ENCODE measurements at regions not wholly inside any gene's neighbourhood (a gene's known extent, or its start where the extent isn't known, plus 50 kb on each side); places are given as distances from the start of the nearest gene placed in this dataset.

DNA sequence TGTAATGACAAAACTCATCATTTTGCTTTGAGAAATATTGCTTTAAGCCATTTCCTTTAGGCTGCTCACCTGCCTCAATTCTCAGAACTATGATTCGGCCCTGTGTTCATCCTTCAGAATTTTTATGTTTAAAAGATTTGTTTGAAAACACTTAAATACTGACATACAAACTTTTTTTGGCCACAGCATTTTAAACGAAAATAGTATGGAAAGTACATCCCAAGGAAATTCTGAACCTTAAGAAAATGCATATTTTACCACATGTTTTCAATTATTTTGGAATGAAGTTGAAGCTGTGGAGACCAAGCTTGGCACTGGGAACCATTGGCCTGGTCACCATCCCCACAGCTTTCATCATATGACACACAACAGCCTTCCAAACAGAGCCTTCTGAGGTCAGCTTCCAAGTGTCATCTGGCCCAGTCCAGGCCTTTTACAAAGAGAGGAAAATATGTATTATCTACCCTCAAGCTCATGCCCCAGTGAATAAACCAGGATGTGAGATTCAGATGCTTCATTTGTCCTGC is 83.3 kb downstream of the SOD2 start:
- H3K4me1 ChIP-seq, result no peaks in the 10 kb centered on the region
- no peaks in the 10 kb centered on the region for H3K36me3 ChIP-seq (ENCODE audit: low read depth, missing control alignments)
- 75 to 76% methylated on average over 2 of the region's 2 CpGs for WGBS, 2 donors
- H3K9me3 ChIP-seq, result no peaks in the 10 kb centered on the region
- H3K4me3 ChIP-seq, result no peak overlapping the region
- DNase-seq, result no peak
- intact Hi-C loops (cut with DNase I; ENCODE audit: low total_unique reads), result no loop called here
- H3K27me3 ChIP-seq, result no peaks in the 10 kb centered on the region
- no peak overlapping the region for H3K27ac ChIP-seq
- TF ChIP-seq POLR2A (IDR thresholded peaks at IDR 0.05), result no peak
- TF ChIP-seq, protein P1, sequence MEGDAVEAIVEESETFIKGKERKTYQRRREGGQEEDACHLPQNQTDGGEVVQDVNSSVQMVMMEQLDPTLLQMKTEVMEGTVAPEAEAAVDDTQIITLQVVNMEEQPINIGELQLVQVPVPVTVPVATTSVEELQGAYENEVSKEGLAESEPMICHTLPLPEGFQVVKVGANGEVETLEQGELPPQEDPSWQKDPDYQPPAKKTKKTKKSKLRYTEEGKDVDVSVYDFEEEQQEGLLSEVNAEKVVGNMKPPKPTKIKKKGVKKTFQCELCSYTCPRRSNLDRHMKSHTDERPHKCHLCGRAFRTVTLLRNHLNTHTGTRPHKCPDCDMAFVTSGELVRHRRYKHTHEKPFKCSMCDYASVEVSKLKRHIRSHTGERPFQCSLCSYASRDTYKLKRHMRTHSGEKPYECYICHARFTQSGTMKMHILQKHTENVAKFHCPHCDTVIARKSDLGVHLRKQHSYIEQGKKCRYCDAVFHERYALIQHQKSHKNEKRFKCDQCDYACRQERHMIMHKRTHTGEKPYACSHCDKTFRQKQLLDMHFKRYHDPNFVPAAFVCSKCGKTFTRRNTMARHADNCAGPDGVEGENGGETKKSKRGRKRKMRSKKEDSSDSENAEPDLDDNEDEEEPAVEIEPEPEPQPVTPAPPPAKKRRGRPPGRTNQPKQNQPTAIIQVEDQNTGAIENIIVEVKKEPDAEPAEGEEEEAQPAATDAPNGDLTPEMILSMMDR (IDR thresholded peaks at IDR 0.05), result no peak

DNA sequence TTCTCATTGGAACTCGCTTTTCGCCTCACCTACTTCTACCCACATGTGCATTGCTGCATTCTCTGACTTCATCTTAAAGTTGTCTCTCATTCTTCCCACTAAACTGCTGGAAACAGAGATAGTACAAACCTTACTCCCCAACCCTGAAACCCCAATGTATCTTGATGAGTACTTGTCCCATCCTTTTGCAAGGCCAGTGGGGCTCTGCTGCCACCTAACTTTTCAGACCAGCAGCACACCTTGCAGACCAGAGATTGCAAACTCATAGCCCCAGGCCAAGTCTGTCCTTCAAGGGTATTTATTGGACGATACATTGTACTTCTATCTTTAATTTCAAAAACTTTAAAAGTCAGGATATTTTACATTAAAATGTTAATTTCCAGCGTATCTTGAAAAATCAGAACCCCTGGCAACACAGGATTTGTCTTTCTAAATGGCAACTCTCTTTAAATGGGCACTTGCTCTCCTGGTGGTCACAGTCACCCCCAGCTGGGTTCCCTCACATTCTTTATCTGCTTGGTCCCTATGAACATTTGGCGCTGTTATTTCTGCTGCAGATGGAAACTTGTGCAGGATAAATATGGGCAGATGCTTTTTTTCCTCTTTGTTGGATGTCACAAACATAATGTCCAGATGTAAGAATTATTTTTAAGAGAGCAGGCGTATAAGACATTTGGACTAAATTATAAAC is 83.9 kb downstream of the SOD2 start:
- H3K9me3 ChIP-seq, result no peaks in the 10 kb centered on the region
- H3K27ac ChIP-seq, result no peak overlapping the region
- 77 to 81% methylated on average over 6 of the region's 6 CpGs for WGBS, 2 donors
- no peak overlapping the region for H3K4me3 ChIP-seq
- no peaks in the 10 kb centered on the region for H3K36me3 ChIP-seq (ENCODE audit: low read depth, missing control alignments)
- TF ChIP-seq, protein P1 (IDR thresholded peaks at IDR 0.05), result no peak
- no peak for TF ChIP-seq POLR2A (IDR thresholded peaks at IDR 0.05)
- H3K4me1 ChIP-seq, result no peaks in the 10 kb centered on the region
- intact Hi-C loops (cut with DNase I; ENCODE audit: low total_unique reads), result no loop called here
- no peaks in the 10 kb centered on the region for H3K27me3 ChIP-seq
- DNase-seq, result peak; percentile 32

DNA sequence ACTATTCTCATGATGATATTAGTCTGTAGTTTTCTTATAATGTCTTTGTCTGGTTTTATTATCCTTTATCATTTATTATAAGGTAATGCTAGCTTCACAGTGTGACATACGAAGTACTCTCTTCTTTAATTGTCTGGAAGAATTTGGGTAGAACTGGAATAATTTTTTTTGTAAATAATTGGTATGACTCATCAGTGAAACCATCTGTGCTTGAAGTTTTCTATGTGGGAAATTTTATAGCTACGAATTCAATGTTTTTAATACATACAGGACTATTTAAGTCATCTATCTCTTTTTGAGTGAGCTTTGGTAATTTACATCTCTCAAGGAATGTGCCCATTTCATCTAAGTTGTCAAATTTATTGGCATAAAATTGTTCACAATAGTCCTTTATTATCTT is 86.3 kb downstream of the SOD2 start:
- Histone ChIP-seq H3K4me1 (no peaks in the 10 kb centered on the region), H3K36me3 (ENCODE audit: low read depth, missing control alignments) (no peaks in the 10 kb centered on the region), H3K27me3 (no peaks in the 10 kb centered on the region), H3K9me3 (no peaks in the 10 kb centered on the region), H3K4me3 (no peak overlapping the region), H3K27ac (no peak overlapping the region)
- 77 to 84% methylated on average over 2 of the region's 2 CpGs for WGBS, 2 donors
- no peak for DNase-seq
- intact Hi-C loops (cut with DNase I; ENCODE audit: low total_unique reads), result no loop called here
- TF ChIP-seq, protein P1 (IDR thresholded peaks at IDR 0.05), result no peak

DNA sequence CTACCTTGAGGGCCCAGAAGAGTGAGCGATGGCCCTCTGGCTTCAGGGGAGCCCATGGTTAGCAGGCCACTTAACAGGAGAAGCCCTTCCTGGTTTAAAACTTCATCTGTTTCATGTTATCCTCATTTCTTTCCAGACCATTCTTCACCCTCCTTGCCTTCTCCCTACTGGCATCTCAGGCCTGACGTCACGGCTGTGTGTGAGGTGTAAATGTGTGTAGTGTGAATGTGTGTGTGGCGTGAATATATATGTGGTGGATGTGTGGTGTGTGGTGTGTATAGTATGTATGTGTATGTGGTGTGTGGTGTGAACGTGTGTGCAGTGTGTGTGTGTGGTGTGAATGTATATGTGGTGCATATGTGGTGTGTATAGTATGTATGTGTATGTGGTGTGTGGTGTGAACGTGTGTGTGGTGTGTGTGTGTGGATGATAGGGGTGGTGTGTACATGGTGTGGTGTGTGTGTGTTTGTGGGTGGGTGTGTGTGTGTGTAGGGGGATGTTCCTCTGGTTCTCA is 88.5 kb downstream of the SOD2 start:
- H3K9me3 ChIP-seq, result no peaks in the 10 kb centered on the region
- H3K27ac ChIP-seq, result no peak overlapping the region
- no peak overlapping the region for H3K4me3 ChIP-seq
- intact Hi-C loops (cut with DNase I; ENCODE audit: low total_unique reads), result no loop called here
- no peak for DNase-seq
- no peaks in the 10 kb centered on the region for H3K4me1 ChIP-seq
- no peaks in the 10 kb centered on the region for H3K36me3 ChIP-seq (ENCODE audit: low read depth, missing control alignments)
- H3K27me3 ChIP-seq, result no peaks in the 10 kb centered on the region
- TF ChIP-seq, protein P1 (IDR thresholded peaks at IDR 0.05), result no peak
- no peak for TF ChIP-seq POLR2A (IDR thresholded peaks at IDR 0.05)
- 67 to 89% methylated on average over 6 of the region's 6 CpGs for WGBS, 2 donors
